A549 (cell line): ENCODE measurements at regions not wholly inside any gene's neighbourhood (a gene's known extent, or its start where the extent isn't known, plus 50 kb on each side); places are given as distances from the start of the nearest gene placed in this dataset.
A peak's percentile ranks its signal among the peaks of the same experiment; 100 is the strongest.

Experiments
- ATAC-seq, 2 experiments: fragments of 200-7000 bp in 1 of 2; fragments of >200 bp in 1 of 2; cut with Nextera tagmentation in 1 of 2; cut with Tn5 transposase in 1 of 2; 3 replicates each; pipeline versions ENCODE4 v1.8.0 to v1.9.1; 2018 to 2020; ENCODE audit warnings: mild to moderate bottlenecking in 1 of 2, moderate library complexity in 1 of 2
- CTCF ChIA-PET: fragments of 300-600 bp; sonication (Branson Sonifier 250); formaldehyde crosslinking; extraction: SDS; loops from one replicate; lab custom pipeline; 2021; ENCODE audit warnings: antibody characterized with exemption, inconsistent platforms; lab: Yijun Ruan, JAX
- POLR2A ChIA-PET: fragments of 350-600 bp; formaldehyde crosslinking; extraction: SDS; loops from one replicate; lab custom pipeline; 2021; ENCODE audit warnings: antibody characterized with exemption, inconsistent platforms; lab: Yijun Ruan, JAX
- DNase-seq, 2 experiments: peaks; one replicate each; pipeline versions ENCODE4 v3.0.0 to v3.0.0-alpha.2; 2011 to 2016; ENCODE audit warnings: low read depth in 1 of 2, low spot score in 1 of 2
- FAIRE-seq: peaks from 2 replicates; lab custom pipeline; 2011; peaks lifted over from hg19 to GRCh38; lab: Jason Lieb, UNC
- H3K27ac ChIP-seq, 2 experiments: fragments of >200 bp; sonication (Bioruptor Twin); formaldehyde crosslinking; 3 replicates each; pipeline ENCODE4 v1.5.1; 2016 to 2017
- H3K4me1 ChIP-seq: fragments of >200 bp; sonication (Bioruptor Twin); formaldehyde crosslinking; 3 replicates; pipeline ENCODE4 v1.6.1; 2016
- H3K4me2 ChIP-seq: fragments of >200 bp; sonication (Bioruptor Twin); formaldehyde crosslinking; 3 replicates; pipeline ENCODE4 v1.6.1; 2016
- H3K4me3 ChIP-seq: fragments of >200 bp; sonication (Bioruptor Twin); formaldehyde crosslinking; 3 replicates; pipeline ENCODE4 v1.5.1; 2016
- H3K9me3 ChIP-seq: fragments of >200 bp; sonication (Bioruptor Twin); formaldehyde crosslinking; 3 replicates; pipeline ENCODE4 v1.6.1; 2016
- BHLHE40 ChIP-seq: IDR thresholded peaks from 2 replicates; pipeline ENCODE4 v1.6.1; 2012; ENCODE audit warnings: low read depth, low read length, inconsistent platforms
- CHD2 ChIP-seq: fragments of 150-350 bp; IDR thresholded peaks from 2 replicates; pipeline ENCODE4 v1.6.1; 2014; ENCODE audit warnings: low read length; ENCODE audit not compliant: partially characterized antibody
- CHD4 ChIP-seq: fragments of 200-600 bp; sonication (generic); IDR thresholded peaks from 2 replicates; pipeline ENCODE4 v1.6.1; 2016; ENCODE audit warnings: antibody characterized with exemption, mild to moderate bottlenecking, borderline replicate concordance
- CTCF ChIP-seq: fragments of >200 bp; sonication (Bioruptor Twin); formaldehyde crosslinking; IDR thresholded peaks from 3 replicates; pipeline ENCODE4 v1.5.1; 2016
- EHF ChIP-seq: fragments of 250-450 bp; sonication (Bioruptor Pico); IDR thresholded peaks from 2 replicates; pipeline ENCODE4 v1.5.0; 2020; ENCODE audit warnings: mild to moderate bottlenecking
- EHMT2 ChIP-seq: fragments of 200-600 bp; sonication (generic); IDR thresholded peaks from 2 replicates; pipeline ENCODE4 v1.6.1; 2016; ENCODE audit warnings: antibody characterized with exemption, low read depth, mild to moderate bottlenecking, moderate library complexity
- FOXS1 ChIP-seq: fragments of 250-450 bp; sonication (Bioruptor Pico); IDR thresholded peaks from 2 replicates; pipeline ENCODE4 v1.5.0; 2020; ENCODE audit warnings: mild to moderate bottlenecking, moderate library complexity
- HOXA7 ChIP-seq: fragments of 250-450 bp; sonication (Bioruptor Pico); IDR thresholded peaks from 2 replicates; pipeline ENCODE4 v1.5.0; 2020; ENCODE audit warnings: mild to moderate bottlenecking, moderate library complexity
- HOXB5 ChIP-seq: fragments of 250-450 bp; sonication (Bioruptor Pico); IDR thresholded peaks from 2 replicates; pipeline ENCODE4 v1.5.0; 2020; ENCODE audit warnings: mild to moderate bottlenecking, moderate library complexity
- JUN ChIP-seq, 2 experiments: fragments of >200 bp; sonication (Bioruptor Twin); formaldehyde crosslinking; IDR thresholded peaks; 2 replicates in 1 of 2; 3 replicates in 1 of 2; pipeline ENCODE4 v1.6.1; 2016 to 2017
- MAFK ChIP-seq: fragments of 450-650 bp; IDR thresholded peaks from 2 replicates; pipeline ENCODE4 v1.6.1; 2014; ENCODE audit not compliant: partially characterized antibody
- MYC ChIP-seq: IDR thresholded peaks from 2 replicates; pipeline ENCODE4 v1.6.1; 2012; ENCODE audit warnings: mild to moderate bottlenecking, inconsistent platforms, low read length, improper control_type of control experiment, borderline replicate concordance
- NFE2L2 ChIP-seq: fragments of 150-350 bp; conservative IDR thresholded peaks from 2 replicates; pipeline ENCODE4 v1.6.1; 2014; ENCODE audit warnings: low read length
- PBX3 ChIP-seq: IDR thresholded peaks from 2 replicates; pipeline ENCODE4 v1.6.1; 2012
- POLR2A ChIP-seq: IDR thresholded peaks from 2 replicates; pipeline ENCODE4 v1.6.1; 2012; ENCODE audit warnings: mild to moderate bottlenecking, low read length
- RAD21 ChIP-seq, 2 experiments: fragments of >200 bp in 1 of 2; sonication (Bioruptor Twin) in 1 of 2; formaldehyde crosslinking in 1 of 2; IDR thresholded peaks in 1 of 2; conservative IDR thresholded peaks in 1 of 2; 2 replicates in 1 of 2; 3 replicates in 1 of 2; pipeline ENCODE4 v1.6.1; 2012 to 2018; ENCODE audit warnings: inconsistent platforms in 1 of 2
- RARB ChIP-seq: fragments of 250-450 bp; sonication (Bioruptor Pico); IDR thresholded peaks from 2 replicates; pipeline ENCODE4 v1.8.0; 2021; ENCODE audit warnings: mild to moderate bottlenecking, moderate library complexity
- RFX5 ChIP-seq: fragments of 450-650 bp; IDR thresholded peaks from 2 replicates; pipeline ENCODE4 v1.7.1; 2014; ENCODE audit warnings: antibody characterized with exemption, mild to moderate bottlenecking, moderate library complexity
- SMC3 ChIP-seq: fragments of >200 bp; sonication (Bioruptor Twin); formaldehyde crosslinking; IDR thresholded peaks from 3 replicates; pipeline ENCODE4 v1.6.1; 2018; ENCODE audit warnings: inconsistent platforms
- SREBF2 ChIP-seq: fragments of 450-650 bp; IDR thresholded peaks from 2 replicates; pipeline ENCODE4 v1.6.1; 2014; ENCODE audit warnings: mild to moderate bottlenecking, moderate library complexity
- TFCP2L1 ChIP-seq: fragments of 250-450 bp; sonication (Bioruptor Pico); IDR thresholded peaks from 2 replicates; pipeline ENCODE4 v1.5.0; 2021; ENCODE audit warnings: mild to moderate bottlenecking
- ZFP36 ChIP-seq: fragments of 450-650 bp; IDR thresholded peaks from 2 replicates; pipeline ENCODE4 v1.6.1; 2014; ENCODE audit warnings: borderline replicate concordance; ENCODE audit not compliant: partially characterized antibody
- ZSCAN20 ChIP-seq: fragments of 250-450 bp; sonication (Bioruptor Pico); IDR thresholded peaks from 2 replicates; pipeline ENCODE4 v1.8.0; 2022; ENCODE audit warnings: mild to moderate bottlenecking, moderate library complexity
- WGBS: methylation state at CpG from one replicate; pipeline ENCODE4 v1.1.6; 2017; ENCODE audit errors: missing lambda C conversion rate; 5-methylcytosine and 5-hydroxymethylcytosine counted together

GRCh38 chr10:6877722-6878392 is 297.8 kb upstream of the PRKCQ start:
- 61% methylated on average over 11 of the region's 11 CpGs for WGBS
- H3K4me2 ChIP-seq = no peak overlapping the region
- DNase-seq (peak in 1 of 2 experiments; percentile 6), FAIRE-seq (no peak), ATAC-seq (peak in 1 of 2 experiments; percentile 46; a peak in 3 of 6 replicates)
- no peaks in the 10 kb centered on the region for H3K4me1 ChIP-seq
- TF ChIP-seq SREBF2 (no peak), HOXB5 (no peak), CHD4 (no peak), RAD21 (conservative IDR thresholded peaks at IDR 0.05 in 1 of 2, IDR thresholded peaks at IDR 0.05 in 1 of 2) (peak in 1 of 2 experiments; percentile 25; a peak in 3 of 5 replicates), POLR2A (no peak)
- no peak overlapping the region for H3K4me3 ChIP-seq
- no peak overlapping the region for H3K27ac ChIP-seq
- POLR2A ChIA-PET = no interaction called here
- no peaks in the 10 kb centered on the region for H3K9me3 ChIP-seq
- CTCF ChIA-PET = interaction anchor here (0.6 to 1.3 kb wide), 3 partner anchors 10 to 538 kb away, joined by 3 read pairs; no protein-coding TSS in a partner anchor

- H3K4me1 ChIP-seq = no peaks in the 10 kb centered on the region
- no peaks in the 10 kb centered on the region for H3K9me3 ChIP-seq
- ATAC-seq (no peak), FAIRE-seq (no peak)
- H3K27ac ChIP-seq = no peak overlapping the region
- POLR2A ChIA-PET = no interaction called here
- TF ChIP-seq RFX5 (no peak), ZSCAN20 (CRISPR knock-in tag) (no peak), PBX3 (no peak), EHMT2 (no peak), NFE2L2 (no peak), ZFP36 (no peak), SMC3 (no peak), BHLHE40 (no peak), HOXA7 (no peak), MYC (no peak), FOXS1 (CRISPR knock-in tag) (no peak), TFCP2L1 (CRISPR knock-in tag) (no peak), EHF (CRISPR knock-in tag) (no peak), MAFK (no peak), RARB (CRISPR knock-in tag) (no peak)
- TF ChIP-seq, all 56 proteins: peak for 0
- H3K4me2 ChIP-seq = no peak overlapping the region
- 84% methylated on average over 12 of the region's 12 CpGs for WGBS
- H3K4me3 ChIP-seq = no peak overlapping the region
- DNase-seq = no peak
- CTCF ChIA-PET = interaction anchor here (0.6 to 1.3 kb wide), 3 partner anchors 9 to 539 kb away, joined by 3 read pairs; no protein-coding TSS in a partner anchor
These were observed 297.3 kb upstream of the PRKCQ start for GRCh38 chr10:6877336-6877721.

- Histone ChIP-seq H3K4me2 (no peak overlapping the region), H3K9me3 (no peaks in the 10 kb centered on the region), H3K27ac (no peak overlapping the region), H3K4me1 (no peaks in the 10 kb centered on the region), H3K4me3 (no peak overlapping the region)
- ChIA-PET POLR2A (no interaction called here), CTCF (interaction anchor here (0.7 to 1.1 kb wide), 3 partner anchors 17 to 45 kb away, joined by 3 read pairs; no protein-coding TSS in a partner anchor)
- FAIRE-seq (no peak), DNase-seq (no peak), ATAC-seq (no peak)
- 60% methylated on average over 7 of the region's 7 CpGs for WGBS
- TF ChIP-seq CHD4 (no peak), CTCF (no peak), CHD2 (no peak), SMC3 (no peak), NFE2L2 (no peak), JUN (IDR thresholded peaks at IDR 0.05) (no peak)
These were observed 295.3 kb upstream of the PRKCQ start for GRCh38 chr10:6875269-6875865.
